GM18861 (cell line): ENCODE measurements at regions not wholly inside any gene's neighbourhood (a gene's known extent, or its start where the extent isn't known, plus 50 kb on each side); places are given as distances from the start of the nearest gene placed in this dataset.

Experiments used
- ATAC-seq: cut with Tn5 transposase; IDR thresholded peaks from one replicate; pipeline ENCODE4 v1.9.1; 2021; ENCODE audit not compliant: unreplicated experiment

- ATAC-seq = no peak
These were observed 93.1 kb downstream of the FAT3 start for GRCh38 chr11:92317721-92318120.

DNA sequence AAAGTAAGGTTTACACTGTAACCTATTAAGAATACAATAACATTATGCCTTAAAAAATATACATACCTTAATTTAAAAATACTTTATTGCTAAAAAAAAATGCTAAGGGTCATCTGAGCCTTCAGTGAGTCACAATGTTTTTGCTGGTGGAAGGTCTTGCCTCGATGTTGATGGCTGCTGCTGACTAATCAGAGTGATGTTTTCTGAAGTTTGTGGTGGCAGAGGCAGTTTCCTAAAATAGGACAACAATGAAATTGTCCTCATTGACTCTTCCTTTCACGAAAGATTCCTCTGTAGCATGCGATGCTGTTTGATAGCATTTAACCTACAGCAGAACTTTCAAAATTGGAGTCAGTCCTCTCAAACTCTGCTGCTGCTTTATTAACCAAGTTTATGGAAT lies 97.6 kb downstream of the FAT3 start:
- ATAC-seq = no peak

- no peak for ATAC-seq
These were observed 100.3 kb downstream of the FAT3 start for GRCh38 chr11:92324890-92325289.

- no peak for ATAC-seq
These were observed 100.8 kb downstream of the FAT3 start for GRCh38 chr11:92325416-92325815.

DNA sequence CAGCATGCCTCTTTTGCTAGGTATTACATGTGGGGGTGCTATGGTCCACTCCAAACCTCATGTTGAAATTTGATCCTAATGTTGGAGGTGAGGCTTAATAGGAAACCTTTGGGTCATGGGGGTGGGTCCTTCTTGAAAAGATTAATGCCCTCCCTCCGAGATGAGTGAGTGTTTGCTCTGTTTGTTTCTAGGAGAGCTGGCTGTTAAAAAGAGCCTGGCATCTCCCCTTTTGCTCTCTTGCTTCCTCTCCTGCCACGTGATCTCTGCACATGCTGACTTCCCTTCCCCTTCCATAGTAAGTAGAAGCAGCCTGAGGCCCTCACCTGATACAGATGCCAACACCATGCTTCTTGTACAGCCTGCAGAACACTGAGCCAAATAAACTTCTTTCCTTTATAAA lies 104.5 kb downstream of the FAT3 start:
- no peak for ATAC-seq

- no peak for ATAC-seq
These were observed 105.0 kb downstream of the FAT3 start for GRCh38 chr11:92329646-92330045.

GRCh38 chr11:92330114-92330513 lies 105.5 kb downstream of the FAT3 start:
- no peak for ATAC-seq

GRCh38 chr11:92332986-92333385 lies 108.4 kb downstream of the FAT3 start:
- no peak for ATAC-seq

- no peak for ATAC-seq
These were observed 116.2 kb downstream of the FAT3 start for GRCh38 chr11:92340839-92341238.

- no peak for ATAC-seq
These were observed 117.6 kb downstream of the FAT3 start for GRCh38 chr11:92342034-92342720.

DNA sequence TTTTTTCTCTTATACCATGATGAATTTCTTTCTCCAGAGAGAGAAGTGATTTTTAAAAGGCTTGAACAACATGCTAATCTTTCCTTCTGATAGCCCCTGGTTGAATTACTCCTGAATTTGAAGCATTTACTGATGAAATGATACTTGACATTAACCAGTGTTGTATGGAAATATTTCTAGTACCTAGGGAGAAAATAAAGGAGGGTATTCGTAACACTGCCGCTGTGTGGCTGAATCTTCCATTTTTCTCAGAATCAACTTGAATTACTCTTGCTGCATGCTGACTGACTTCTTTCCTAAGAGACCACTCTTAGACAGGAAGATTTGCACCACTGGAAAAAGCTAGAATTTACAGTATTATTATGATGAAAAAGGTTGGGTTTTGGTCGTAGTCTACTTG lies 118.3 kb downstream of the FAT3 start:
- ATAC-seq = no peak

- ATAC-seq = no peak
These were observed 121.6 kb downstream of the FAT3 start for GRCh38 chr11:92346220-92346619.

- ATAC-seq = no peak
These were observed 122.8 kb downstream of the FAT3 start for GRCh38 chr11:92347454-92347853.

DNA sequence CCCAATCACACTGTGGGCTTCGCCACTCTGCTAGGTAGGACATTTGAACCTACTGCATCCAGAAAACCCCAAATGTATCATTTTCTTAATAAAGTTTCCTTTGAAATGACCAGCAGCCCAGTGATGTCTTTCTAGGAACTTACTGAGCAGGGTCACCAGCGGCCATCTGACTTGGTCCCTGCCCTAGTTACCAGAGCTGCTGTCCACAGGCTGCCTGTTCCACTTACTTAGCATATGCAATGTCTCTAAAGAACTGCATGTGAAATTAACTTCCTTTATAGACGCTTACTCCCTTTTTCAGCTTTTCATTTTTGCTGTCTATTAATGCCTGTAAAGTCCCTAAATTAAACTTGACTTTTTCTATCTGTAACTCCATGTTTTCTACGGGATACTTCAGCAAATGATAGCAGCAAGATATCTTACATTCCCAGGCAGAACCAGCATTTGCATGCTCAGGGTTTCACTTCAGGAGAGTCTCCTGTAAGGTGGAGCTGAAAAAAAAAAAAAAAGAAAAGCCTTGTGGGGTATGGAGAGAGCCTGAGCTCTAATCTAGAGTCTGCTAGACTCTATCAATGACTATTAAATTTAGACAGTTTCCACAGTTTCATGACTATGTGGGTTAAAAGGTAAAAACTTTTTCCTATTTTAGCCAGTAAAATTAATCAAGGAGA lies 125.0 kb downstream of the FAT3 start:
- ATAC-seq = no peak

GRCh38 chr11:92357344-92357743 lies 132.7 kb downstream of the FAT3 start:
- ATAC-seq = no peak

DNA sequence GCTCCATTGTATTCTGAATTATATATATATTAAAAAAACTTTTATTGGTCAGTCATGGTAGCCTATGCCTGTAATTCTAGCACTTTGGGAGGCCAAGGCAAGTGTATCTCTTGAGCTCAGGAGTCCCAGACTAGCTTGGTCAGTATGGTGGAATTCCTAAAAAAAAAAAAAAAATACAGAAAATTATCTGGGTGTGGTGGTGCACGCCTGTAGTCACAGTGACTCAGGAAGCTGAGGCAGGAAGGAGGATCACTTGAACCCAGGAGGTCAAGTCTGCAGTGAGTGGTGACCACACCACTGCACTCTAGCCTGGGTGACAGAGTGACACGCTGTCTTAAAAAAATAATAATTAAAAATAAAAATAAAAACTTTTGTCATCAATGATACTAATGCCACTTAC lies 133.2 kb downstream of the FAT3 start:
- no peak for ATAC-seq

DNA sequence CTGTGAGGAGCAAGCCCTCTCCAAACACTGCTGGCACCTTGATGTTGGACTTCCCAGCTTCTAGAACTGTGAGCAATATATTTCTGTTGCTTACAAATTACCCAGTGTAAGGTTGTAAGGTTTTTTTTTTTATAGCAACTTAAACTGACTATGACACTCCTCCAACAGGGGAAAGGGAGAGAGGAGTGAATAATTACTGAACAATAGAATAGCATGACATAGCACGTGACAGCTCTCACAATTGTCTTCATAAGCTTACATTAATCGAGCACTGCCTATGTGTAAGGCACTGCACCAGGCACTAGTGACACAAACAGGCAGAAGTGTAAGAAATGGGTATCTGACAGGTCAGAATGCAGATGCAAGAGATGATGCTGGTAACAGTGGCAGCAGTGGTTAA lies 136.9 kb downstream of the FAT3 start:
- ATAC-seq = no peak

- ATAC-seq = no peak
These were observed 138.4 kb downstream of the FAT3 start for GRCh38 chr11:92362989-92363388.

DNA sequence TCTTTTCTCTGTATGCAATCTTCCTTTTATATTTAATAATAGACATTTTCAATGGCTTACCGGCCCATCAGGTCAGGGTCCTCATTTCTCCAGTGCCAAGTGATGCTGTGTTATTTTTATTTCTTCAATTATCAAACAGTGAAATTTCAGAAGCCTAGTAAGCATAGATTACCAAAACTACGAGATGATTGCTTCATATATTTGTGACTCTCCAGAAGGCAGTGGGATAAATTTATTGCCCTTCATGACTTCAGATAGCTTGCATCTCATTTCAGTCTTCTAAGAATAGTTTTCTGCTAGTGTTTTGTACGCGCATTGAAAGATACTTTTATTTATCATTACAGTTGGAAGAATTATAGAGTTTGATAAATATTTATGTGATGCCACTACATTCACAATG lies 139.6 kb downstream of the FAT3 start:
- ATAC-seq = no peak

GRCh38 chr11:92376146-92376599 lies 151.6 kb downstream of the FAT3 start:
- ATAC-seq = no peak

DNA sequence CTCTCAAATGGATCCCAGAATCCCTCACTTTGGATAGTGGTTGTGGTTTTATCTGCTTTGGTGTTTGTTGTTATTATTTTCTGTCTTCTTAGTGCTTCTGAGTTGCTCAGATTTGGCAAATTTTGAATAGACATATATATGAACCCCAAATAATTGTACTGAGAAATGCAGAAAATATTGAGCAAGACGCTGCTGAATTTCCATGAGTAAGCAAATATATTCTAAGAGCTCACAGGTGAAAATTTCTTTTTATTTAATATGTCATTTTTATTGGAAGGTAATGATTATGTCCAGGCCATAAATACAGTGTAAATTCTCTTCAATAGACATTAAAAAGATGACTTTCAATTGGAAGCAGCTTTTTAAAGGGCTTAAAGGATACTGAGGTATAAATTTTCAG lies 152.1 kb downstream of the FAT3 start:
- no peak for ATAC-seq

DNA sequence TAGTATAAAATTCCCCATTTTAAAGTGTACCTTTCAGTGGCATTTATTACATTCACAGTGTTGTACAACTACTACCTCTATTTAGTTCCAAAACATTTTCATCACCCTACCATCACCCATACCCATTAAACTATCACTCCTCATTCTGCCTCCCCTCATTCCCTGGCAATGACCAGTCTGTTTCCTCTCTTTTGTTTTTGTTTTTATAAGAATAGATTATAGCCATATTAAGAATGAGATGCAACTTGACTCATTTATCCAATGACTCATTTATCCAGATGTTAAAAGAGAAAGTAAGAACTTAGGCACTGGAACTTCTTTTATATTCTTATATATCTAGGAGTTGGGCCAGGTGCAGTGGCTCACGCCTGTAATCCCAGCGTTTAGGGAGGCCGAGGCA lies 156.3 kb downstream of the FAT3 start:
- no peak for ATAC-seq

- no peak for ATAC-seq
These were observed 157.7 kb downstream of the FAT3 start for GRCh38 chr11:92382311-92382710.
